ENCODE measurements at regions not wholly inside any gene's neighbourhood (a gene's known extent, or its start where the extent isn't known, plus 50 kb on each side); places are given as distances from the start of the nearest gene placed in this dataset.

DNA sequence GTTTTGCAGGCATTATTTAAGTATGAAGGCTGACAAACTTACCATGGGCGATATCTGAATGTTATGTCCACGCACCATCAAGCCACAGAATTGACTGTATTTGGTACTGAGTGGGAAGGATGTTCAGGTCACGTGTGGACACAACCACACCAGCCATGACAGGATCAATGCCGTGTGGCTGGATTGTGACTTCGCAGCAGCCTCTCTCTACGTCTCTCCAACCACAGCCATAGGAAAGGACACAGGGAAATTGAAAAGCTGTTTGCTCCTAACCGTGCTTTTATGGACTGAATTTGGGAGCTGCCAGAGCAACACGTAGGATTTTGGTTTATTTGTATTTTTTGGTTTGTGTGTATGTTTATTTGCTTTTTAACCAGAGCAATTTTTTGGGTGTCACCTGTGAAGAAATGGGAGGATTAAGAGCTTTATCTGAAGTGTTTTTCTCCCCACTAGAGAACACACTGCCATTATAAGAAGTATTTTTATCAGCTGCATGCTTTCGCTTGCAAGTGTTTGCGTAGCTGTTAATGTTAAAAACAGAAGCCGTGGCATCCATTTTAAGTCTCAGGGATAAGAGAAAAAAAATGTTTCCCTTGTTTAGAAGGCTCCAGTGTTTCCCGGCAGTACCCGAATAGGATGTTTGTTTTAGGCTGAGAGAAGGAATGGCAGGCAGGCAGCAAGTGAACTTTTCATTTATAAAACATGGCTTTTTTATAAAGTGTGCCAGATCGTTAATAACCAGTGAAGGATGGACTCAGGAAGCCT is 401.1 kb upstream of the NFE2L3 start:
- DNase-seq: no peak

- DNase-seq: no peak
These were observed 399.8 kb upstream of the NFE2L3 start for GRCh38 chr7:25752154-25752553.

GRCh38 chr7:25752967-25753791 is 398.8 kb upstream of the NFE2L3 start:
- no peak for DNase-seq

DNA sequence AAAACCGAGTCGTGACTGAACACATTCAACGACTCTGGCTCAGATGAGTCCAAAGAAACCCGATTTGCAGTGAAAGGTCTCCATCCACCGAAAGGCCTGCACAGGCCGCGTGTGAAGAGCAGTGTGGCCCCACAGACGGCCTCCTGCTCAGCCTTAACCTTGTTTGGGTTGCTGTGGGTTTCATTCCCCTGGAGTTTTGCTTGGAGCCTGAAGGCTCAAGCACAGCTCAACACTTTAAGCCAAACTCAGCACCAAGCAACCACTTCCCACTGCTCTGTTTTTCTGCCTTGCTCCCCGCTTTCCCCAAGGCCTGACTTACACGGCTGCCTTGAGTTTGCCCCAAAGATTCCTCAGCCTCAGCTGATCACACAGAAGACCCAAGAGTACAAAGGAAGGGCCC is 398.2 kb upstream of the NFE2L3 start:
- DNase-seq: no peak

GRCh38 chr7:25754333-25754732 is 397.7 kb upstream of the NFE2L3 start:
- DNase-seq: no peak

DNA sequence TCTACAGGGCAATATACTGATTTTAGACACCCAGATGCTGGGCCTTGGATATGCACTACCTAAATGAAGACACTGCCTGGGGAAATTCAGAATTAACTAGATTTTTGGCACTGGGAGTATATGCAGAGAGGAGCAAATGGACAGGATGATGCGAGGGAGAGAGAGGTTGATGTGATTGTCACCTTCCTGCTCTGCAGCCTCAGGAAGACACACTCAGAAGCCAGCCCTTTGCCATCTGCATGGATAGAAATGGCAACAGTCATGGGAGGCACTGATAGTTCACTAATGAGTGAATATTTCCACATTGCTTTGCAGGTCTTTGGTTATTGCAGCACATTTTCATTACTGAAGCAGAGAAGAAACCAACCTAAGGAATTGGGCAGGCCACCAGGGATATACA is 397.2 kb upstream of the NFE2L3 start:
- DNase-seq: no peak

DNA sequence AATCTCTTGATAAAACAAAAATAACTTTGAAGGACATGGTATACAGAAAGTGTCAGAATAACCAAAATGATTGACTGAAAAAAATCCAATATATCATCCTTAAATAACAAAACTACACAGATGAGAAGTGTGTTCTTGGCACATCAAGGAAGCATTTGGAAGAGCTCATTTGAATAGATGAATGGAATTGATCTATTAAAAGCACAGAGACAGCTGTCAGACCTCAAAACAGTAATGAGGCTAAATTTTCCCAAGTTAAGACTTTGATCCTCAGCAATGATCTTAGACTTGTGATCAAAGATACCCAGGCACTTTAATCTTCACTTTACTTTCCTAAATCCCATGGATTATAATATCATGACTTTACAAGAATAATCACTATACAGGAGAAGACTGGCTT is 395.4 kb upstream of the NFE2L3 start:
- no peak for DNase-seq

DNA sequence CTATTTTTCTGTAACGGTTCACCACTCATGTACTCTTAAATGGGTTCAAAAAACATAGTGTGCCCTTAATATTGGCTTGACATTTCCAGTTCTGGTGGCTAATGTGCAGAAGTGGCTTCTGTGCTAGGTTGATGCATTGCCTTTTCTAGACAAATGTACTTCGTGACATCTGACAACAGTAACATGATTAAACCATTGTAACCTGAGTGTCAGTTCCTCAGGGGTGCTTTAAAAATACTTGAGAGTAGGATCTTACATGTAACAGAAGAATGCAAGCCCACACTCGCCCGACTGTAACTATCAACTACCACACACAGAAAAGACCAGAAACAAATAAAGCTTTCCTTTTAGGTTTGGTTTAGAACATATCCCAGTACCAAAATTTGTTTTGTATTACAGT is 393.4 kb upstream of the NFE2L3 start:
- no peak for DNase-seq

DNA sequence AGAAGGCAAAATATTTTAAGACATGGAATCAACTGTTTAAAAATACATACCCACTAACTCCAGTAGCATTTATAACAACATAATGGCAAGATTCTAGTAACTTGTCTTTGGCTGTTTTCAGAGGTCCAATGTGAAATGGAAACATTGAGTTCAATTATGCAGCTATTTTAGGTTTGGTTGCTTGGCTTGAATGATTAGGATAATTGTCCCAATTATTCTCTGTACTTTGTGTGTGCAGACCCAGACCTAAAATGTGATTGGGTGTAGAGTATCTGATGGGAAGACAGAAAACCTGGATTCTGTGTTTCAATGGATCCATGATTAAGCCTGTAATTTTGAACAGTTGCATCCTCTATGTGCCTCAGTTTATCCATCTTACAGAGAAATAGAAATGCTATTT is 392.7 kb upstream of the NFE2L3 start:
- no peak for DNase-seq

DNA sequence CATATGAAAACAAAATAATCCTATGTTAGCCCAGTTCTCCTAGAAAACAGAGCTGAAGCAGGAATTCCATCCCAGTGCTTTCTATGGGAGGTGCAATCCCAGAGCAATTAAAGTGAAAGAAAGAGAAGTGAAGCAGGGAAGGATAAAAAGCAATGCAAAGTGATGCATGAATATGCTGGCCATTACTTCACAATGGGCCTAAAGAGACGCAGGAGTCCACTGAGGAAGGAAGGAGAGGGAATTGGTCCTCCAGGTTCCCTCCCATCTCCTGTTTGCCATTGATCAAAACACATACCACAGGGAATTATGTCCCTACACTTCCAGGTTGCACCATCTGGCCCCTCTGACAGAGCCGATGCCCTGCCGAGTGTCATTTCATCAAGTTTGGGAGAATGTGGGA is 392.2 kb upstream of the NFE2L3 start:
- no peak for DNase-seq

DNA sequence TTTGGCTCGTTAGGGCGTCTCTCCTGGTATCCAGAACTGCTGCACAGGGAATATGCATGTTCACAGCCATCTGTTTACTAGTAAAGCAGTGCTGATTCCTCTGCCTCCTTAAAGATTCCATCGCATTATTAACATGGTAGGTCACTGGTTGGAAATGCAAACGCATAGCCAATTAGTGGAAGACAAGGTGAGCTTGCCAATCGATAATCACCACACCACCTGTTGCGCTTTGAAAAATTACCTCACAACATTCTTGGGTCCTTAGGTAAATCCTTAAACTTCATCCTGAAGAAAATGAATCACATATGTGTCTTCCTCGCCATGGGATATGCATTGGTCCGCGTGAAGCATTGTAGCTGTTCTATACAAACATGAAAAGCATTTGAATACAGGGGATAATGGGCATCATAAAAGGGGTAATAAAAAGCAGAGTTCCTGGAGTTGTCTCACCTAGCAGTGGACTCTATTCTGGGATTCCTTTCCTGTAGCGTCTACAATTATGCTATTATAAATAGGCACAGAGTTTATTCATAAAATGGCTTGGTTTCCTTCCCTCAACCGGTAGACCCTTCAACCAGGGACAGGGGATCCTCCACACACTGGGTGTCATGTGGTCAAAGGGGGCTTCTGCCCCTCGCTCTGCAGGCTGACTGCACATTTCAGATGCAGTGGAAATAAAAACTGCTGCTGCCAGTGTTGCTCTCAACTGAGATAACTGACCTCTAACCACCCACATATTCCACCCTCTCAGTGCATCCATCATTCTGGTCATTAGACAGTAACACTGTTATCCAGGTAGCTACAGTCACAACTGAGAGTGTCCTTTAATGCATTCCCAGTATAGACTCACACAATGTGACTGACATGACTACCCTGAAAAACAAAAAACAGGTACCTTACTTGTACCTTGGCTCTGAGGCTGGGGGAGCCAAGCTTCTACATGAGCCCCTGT is 389.2 kb upstream of the NFE2L3 start:
- DNase-seq: no peak

GRCh38 chr7:25763463-25763860 is 388.5 kb upstream of the NFE2L3 start:
- no peak for DNase-seq

DNA sequence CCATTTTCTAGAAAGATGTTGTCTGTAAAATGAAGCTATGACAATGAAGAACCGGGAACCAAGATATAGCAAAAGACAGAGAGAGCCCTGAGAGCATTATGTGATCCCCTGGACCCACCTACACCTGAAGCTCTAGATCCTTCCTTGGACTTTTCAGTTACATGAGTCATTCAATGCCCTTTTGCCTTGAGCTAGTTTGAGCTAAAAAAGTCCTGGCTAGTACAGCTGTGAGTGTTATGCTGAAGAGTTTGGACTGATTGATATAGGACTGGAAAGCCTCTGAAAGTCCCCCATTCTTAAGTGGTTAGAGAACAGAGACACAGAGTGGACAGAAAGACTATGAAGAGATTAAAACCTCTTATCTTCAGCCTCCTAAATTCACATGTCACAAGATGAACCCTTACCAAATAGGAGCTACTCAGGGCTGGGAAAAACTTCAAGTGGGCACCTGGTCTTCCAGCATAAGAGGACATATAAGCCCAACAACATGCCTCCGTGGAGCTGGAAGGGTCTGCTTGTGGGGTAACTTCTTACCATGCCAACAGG is 386.8 kb upstream of the NFE2L3 start:
- no peak for DNase-seq

DNA sequence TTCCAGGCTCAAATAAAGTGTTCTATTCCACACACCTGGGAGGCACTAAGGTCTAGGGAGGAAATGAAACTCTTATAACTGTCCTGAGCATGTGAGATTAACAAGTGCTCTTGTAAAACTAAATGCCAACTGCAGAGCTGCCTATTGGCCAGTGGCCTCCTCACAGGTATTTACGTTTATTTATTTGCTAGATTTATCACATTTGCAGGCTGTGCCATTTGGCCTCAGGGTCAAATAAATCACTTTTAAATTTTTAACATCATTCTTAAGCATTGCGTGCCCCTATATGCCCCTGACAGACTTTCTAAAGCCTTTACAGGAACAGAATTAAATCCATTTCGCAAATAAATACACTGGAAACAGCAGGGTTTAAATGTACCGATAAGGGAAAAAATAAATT is 381.8 kb upstream of the NFE2L3 start:
- DNase-seq: no peak

- no peak for DNase-seq
These were observed 381.3 kb upstream of the NFE2L3 start for GRCh38 chr7:25770670-25771069.

DNA sequence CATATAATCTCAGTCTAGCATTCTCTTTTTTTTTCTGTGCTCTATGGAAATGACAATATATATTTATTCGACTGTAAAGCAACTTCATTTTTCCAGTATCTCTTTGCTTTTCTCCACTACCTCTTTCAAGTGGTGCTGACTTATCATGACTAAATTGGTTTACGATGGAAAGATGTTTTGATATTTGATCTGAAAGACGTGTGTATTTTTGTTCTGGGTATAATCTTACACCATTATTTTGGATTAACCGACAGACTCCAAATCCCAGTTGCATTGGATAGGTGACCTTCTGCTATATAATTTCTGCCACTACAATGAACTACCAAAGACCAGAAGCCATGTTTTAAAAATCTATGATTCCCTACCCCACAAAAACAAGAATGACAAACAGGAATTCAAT is 380.5 kb upstream of the NFE2L3 start:
- no peak for DNase-seq

GRCh38 chr7:25772802-25773201 is 379.2 kb upstream of the NFE2L3 start:
- DNase-seq: no peak

DNA sequence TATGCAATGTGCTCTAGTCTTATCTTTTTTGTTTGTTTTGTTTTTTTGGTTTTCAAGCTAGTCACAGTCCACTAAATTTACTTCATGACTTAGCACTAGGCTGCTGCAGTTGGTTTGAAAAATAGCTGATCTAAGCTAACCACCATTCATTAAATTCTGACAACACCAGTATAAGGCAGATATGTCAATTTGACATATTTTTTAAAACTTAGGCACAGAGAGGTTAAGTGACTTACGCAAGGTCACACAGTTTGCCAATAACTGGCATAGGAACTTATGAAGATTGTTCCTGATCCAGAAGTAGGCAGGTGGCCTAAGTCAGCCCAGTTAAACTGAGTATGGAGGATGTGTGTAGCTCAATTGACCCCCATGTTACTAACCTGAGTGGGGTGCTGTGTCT is 377.3 kb upstream of the NFE2L3 start:
- DNase-seq: no peak

GRCh38 chr7:25775570-25775969 is 376.4 kb upstream of the NFE2L3 start:
- no peak for DNase-seq

DNA sequence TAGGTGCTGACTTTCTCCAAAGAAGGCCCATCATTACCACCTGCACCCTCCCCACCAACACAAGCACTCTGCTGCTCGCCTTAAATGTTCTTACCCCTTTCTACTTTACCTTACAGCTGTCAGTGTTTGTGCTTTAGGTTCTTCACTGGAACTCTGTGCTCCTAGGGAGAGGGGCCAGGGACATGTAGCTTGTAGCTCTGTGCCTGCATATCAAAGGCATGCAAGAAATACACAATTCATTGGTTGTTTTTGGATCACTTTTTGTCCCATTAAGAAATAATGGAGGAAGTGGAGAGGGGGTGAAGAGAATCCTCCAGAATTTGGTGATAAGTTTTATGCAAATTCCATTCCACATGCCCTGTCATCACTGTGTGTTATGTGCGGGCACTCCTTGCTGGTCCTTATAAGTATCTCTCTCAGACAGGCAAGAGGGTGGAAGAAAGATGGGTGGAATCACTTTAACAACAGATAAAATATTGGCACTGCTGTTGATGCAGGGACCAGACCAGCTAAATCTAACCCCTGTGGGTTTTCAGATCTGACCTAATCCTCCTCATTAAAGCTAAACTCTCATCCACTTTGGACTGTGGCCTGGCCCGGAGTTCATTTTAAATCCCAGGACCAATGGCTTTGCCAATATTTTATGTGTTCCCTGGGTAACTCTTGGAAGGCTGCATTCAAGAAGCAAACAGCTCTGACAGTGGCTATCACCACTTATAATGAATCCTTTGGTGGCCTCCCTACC is 375.8 kb upstream of the NFE2L3 start:
- DNase-seq: no peak

- DNase-seq: no peak
These were observed 375.3 kb upstream of the NFE2L3 start for GRCh38 chr7:25776744-25777123.
